ENCODE measurements at regions not wholly inside any gene's neighbourhood (a gene's known extent, or its start where the extent isn't known, plus 50 kb on each side); places are given as distances from the start of the nearest gene placed in this dataset.
"Not testable (repeated sequence)": the region's sequence is repeated elsewhere in the genome, so short reads cannot be mapped to it uniquely, and the experiment has no call there.

DNA sequence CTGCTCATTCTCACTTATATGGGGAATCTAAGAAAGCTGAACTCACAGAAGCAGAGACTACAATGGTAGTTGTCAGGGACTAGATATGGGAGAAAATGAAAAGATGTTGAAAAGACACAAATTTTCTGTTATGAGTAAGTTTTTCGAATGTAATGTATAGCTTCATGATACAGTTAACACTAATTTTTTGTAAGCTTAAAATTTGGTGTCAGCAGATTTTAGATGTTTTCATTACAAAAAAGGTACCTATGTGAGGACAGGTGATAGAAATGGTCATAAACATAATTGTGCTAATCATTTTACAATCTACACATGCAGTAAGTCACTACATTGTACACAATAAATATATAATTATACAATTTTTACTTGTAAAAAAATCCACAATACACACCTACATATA, 286.6 kb downstream of the ZNF33B start:
- H3K4me3 ChIP-seq (ENCODE audit: low read depth, poor library complexity, severe bottlenecking), result no peak overlapping the region
- no peak for DNase-seq (ENCODE audit: low spot score in 2 of 2)
- intact Hi-C loops (cut with DNase I; ENCODE audit: low total_unique reads), result no loop called here
- TF ChIP-seq, protein P1, sequence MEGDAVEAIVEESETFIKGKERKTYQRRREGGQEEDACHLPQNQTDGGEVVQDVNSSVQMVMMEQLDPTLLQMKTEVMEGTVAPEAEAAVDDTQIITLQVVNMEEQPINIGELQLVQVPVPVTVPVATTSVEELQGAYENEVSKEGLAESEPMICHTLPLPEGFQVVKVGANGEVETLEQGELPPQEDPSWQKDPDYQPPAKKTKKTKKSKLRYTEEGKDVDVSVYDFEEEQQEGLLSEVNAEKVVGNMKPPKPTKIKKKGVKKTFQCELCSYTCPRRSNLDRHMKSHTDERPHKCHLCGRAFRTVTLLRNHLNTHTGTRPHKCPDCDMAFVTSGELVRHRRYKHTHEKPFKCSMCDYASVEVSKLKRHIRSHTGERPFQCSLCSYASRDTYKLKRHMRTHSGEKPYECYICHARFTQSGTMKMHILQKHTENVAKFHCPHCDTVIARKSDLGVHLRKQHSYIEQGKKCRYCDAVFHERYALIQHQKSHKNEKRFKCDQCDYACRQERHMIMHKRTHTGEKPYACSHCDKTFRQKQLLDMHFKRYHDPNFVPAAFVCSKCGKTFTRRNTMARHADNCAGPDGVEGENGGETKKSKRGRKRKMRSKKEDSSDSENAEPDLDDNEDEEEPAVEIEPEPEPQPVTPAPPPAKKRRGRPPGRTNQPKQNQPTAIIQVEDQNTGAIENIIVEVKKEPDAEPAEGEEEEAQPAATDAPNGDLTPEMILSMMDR (IDR thresholded peaks at IDR 0.05), result no peak
- TF ChIP-seq POLR2A (IDR thresholded peaks at IDR 0.05), result no peak
- WGBS, 2 donors, result 76 to 98% methylated on average over 1 of the region's 1 CpG

DNA sequence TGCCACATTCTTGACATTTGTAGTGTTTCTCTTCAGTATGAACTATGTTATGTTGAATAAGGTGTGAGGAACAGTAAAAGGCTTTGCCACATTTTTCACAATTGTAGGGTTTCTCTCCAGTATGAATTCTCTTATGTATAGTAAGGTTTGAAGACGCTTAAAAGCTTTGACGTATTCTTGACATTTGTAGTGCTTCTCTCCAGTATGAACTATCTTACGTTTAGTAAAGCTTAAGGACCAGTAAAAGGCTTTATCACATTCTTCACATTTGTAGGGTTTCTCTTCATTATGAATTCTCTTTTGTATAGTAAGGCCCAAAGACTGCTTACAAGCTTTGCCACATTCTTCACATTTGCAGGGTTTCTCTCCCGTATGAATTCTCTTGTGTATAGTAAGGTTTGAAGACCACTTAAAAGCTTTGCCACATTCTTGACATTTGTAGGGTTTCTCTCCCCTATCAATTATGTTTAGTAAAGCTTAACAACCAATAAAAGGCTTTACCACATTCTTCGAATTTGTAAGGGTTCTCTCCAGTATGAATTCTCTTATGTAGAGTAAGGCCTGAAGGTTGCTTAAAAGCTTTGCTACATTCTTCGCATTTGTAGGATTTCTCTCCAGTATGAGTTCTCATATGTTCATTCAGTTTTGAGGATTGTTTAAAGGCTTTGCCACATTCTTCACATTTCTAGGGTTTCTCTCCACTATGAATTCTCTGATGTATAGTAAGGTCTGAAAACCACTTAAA, 301.6 kb downstream of the ZNF33B start:
- 91 to 94% methylated on average over 6 of the region's 6 CpGs for WGBS, 2 donors
- H3K4me3 ChIP-seq (ENCODE audit: low read depth, poor library complexity, severe bottlenecking); DNase-seq (ENCODE audit: low spot score in 2 of 2); intact Hi-C loops (cut with DNase I; ENCODE audit: low total_unique reads): not testable (repeated sequence)

DNA sequence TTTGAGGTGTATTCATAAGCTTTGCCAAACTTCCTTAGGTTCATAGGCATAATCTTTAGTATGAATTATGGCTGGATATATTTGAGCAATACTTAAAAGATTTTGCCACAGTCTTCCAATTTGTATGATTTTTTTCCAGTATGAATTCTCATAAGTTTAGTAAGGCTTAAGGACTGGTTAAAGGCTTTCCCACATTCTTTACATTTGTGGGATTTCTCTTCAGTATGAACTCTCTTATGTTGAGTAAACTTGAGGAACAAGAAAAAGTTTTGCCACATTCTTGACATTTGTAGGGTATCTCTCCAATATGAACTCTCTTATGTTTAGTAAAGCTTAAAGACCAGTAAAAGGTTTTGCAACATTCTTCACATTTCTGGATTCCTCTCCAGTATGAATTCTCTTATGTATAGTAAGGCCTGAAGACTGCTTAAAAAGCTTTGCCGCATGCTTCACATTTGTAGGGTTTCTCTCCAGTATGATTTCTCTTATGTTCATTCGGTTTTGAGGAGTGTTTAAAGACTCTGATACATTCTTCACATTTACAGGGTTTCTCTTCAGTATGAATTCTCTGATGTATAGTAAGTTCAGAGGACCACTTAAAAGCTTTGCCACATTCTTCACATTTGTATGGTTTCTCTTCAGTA, 302.6 kb downstream of the ZNF33B start:
- intact Hi-C loops (cut with DNase I; ENCODE audit: low total_unique reads), result not testable (repeated sequence)
- WGBS, 2 donors, result 87 to 98% methylated on average over 2 of the region's 2 CpGs

GRCh38 chr10:42304341-42304740, 334.0 kb downstream of the ZNF33B start:
- WGBS, 2 donors, result 77 to 87% methylated on average over 10 of the region's 10 CpGs
- intact Hi-C loops (cut with DNase I; ENCODE audit: low total_unique reads), result no loop called here
- H3K4me3 ChIP-seq (ENCODE audit: low read depth, poor library complexity, severe bottlenecking), result no peak overlapping the region
- DNase-seq (ENCODE audit: low spot score in 2 of 2), result no peak
- TF ChIP-seq, protein P1 (IDR thresholded peaks at IDR 0.05), result no peak
- no peak for TF ChIP-seq POLR2A (IDR thresholded peaks at IDR 0.05)

More for the DNA sequence above, 302.6 kb downstream of the ZNF33B start:
- H3K4me3 ChIP-seq (ENCODE audit: low read depth, poor library complexity, severe bottlenecking); DNase-seq (ENCODE audit: low spot score in 2 of 2): not testable (repeated sequence)

- 79 to 84% methylated on average over 21 of the region's 21 CpGs for WGBS, 2 donors
- H3K4me3 ChIP-seq (ENCODE audit: low read depth, poor library complexity, severe bottlenecking); intact Hi-C loops (cut with DNase I; ENCODE audit: low total_unique reads); DNase-seq (ENCODE audit: low spot score in 2 of 2): not testable (repeated sequence)
These were observed 356.5 kb downstream of the ZNF33B start for GRCh38 chr10:42281896-42282295.

GRCh38 chr10:42269788-42270187, 368.6 kb downstream of the ZNF33B start:
- H3K4me3 ChIP-seq (ENCODE audit: low read depth, poor library complexity, severe bottlenecking); intact Hi-C loops (cut with DNase I; ENCODE audit: low total_unique reads); DNase-seq (ENCODE audit: low spot score in 2 of 2): not testable (repeated sequence)
- WGBS, 2 donors, result 30 to 33% methylated on average over 3 to 4 of the region's 4 CpGs

- DNase-seq (ENCODE audit: low spot score in 2 of 2); H3K4me3 ChIP-seq (ENCODE audit: low read depth, poor library complexity, severe bottlenecking); intact Hi-C loops (cut with DNase I; ENCODE audit: low total_unique reads): not testable (repeated sequence)
- 55 to 63% methylated on average over 5 to 6 of the region's 6 CpGs for WGBS, 2 donors
These were observed 375.1 kb downstream of the ZNF33B start for GRCh38 chr10:42263259-42263658.

GRCh38 chr10:42243002-42243401, 395.4 kb downstream of the ZNF33B start:
- intact Hi-C loops (cut with DNase I; ENCODE audit: low total_unique reads); DNase-seq (ENCODE audit: low spot score in 2 of 2); H3K4me3 ChIP-seq (ENCODE audit: low read depth, poor library complexity, severe bottlenecking): not testable (repeated sequence)
- WGBS, 2 donors, result 48% methylated on average over 5 of the region's 53 CpGs; no CpG with 5 or more reads in 1 of the 2 donors

Data from lower leg skin (tissue), 4 donors.